HG03159 (cell line): ENCODE measurements at regions not wholly inside any gene's neighbourhood (a gene's known extent, or its start where the extent isn't known, plus 50 kb on each side); places are given as distances from the start of the nearest gene placed in this dataset.
"Not testable (repeated sequence)": the region's sequence is repeated elsewhere in the genome, so short reads cannot be mapped to it uniquely, and the experiment has no call there.

Experiments
- ATAC-seq: cut with Tn5 transposase; IDR thresholded peaks from one replicate; pipeline ENCODE4 v1.9.1; 2021; ENCODE audit warnings: mild to moderate bottlenecking, moderate library complexity; ENCODE audit not compliant: unreplicated experiment

- ATAC-seq, result no peak
Measured at GRCh38 chr4:132076829-132077228, 1072.3 kb upstream of the PCDH10 start.

GRCh38 chr4:132085105-132085504 lies 1064.0 kb upstream of the PCDH10 start:
- no peak for ATAC-seq

GRCh38 chr4:132094017-132094416 lies 1055.1 kb upstream of the PCDH10 start:
- no peak for ATAC-seq

GRCh38 chr4:132097041-132097440 lies 1052.1 kb upstream of the PCDH10 start:
- no peak for ATAC-seq

GRCh38 chr4:132101526-132101925 lies 1047.6 kb upstream of the PCDH10 start:
- ATAC-seq, result no peak

- ATAC-seq, result no peak
Measured at GRCh38 chr4:132108784-132109183, 1040.3 kb upstream of the PCDH10 start.

GRCh38 chr4:132114885-132115284 lies 1034.2 kb upstream of the PCDH10 start:
- no peak for ATAC-seq

- not testable (repeated sequence) for ATAC-seq
Measured at GRCh38 chr4:132122741-132123140, 1026.4 kb upstream of the PCDH10 start.

GRCh38 chr4:132123870-132124623 lies 1025.0 kb upstream of the PCDH10 start:
- no peak for ATAC-seq

GRCh38 chr4:132124624-132124974 lies 1024.5 kb upstream of the PCDH10 start:
- ATAC-seq, result no peak

GRCh38 chr4:132125131-132125530 lies 1024.0 kb upstream of the PCDH10 start:
- no peak for ATAC-seq

GRCh38 chr4:132132433-132132832 lies 1016.7 kb upstream of the PCDH10 start:
- no peak for ATAC-seq

GRCh38 chr4:132169660-132170059 lies 979.4 kb upstream of the PCDH10 start:
- no peak for ATAC-seq

GRCh38 chr4:132180020-132180427 lies 969.1 kb upstream of the PCDH10 start:
- no peak for ATAC-seq

- no peak for ATAC-seq
Measured at GRCh38 chr4:132195176-132195575, 953.9 kb upstream of the PCDH10 start.

GRCh38 chr4:132203618-132204017 lies 945.5 kb upstream of the PCDH10 start:
- ATAC-seq, result no peak

GRCh38 chr4:132214519-132214918 lies 934.6 kb upstream of the PCDH10 start:
- ATAC-seq, result no peak

- no peak for ATAC-seq
Measured at GRCh38 chr4:132218406-132218805, 930.7 kb upstream of the PCDH10 start.

GRCh38 chr4:132227151-132227856 lies 921.8 kb upstream of the PCDH10 start:
- no peak for ATAC-seq

GRCh38 chr4:132227857-132228165 lies 921.3 kb upstream of the PCDH10 start:
- ATAC-seq, result not testable (repeated sequence)

GRCh38 chr4:132228676-132229075 lies 920.4 kb upstream of the PCDH10 start:
- ATAC-seq, result no peak

- ATAC-seq, result no peak
Measured at GRCh38 chr4:132230025-132230424, 919.1 kb upstream of the PCDH10 start.

GRCh38 chr4:132238697-132239096 lies 910.4 kb upstream of the PCDH10 start:
- ATAC-seq, result no peak
